ENCODE measurements at regions not wholly inside any gene's neighbourhood (a gene's known extent, or its start where the extent isn't known, plus 50 kb on each side); places are given as distances from the start of the nearest gene placed in this dataset.

DNA sequence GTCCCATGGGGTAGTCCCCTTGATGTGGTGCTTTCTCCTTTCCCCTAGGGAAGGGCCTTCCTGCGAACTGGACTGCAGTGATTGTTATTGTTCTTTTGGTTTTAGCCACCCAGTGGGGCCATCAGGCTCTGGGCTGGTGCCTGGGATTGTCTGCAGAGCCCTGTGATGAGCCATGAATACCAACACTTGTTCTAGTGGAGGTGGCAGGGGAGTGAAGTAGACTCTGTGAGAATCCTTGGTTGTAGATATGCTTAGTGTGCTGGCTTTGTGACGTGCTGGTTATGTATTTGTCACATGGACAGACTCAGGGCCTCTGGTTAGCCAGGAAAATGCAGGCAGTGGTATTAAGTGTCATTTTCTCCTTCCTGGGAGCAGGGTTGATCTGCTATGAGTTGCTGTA is 51.8 kb upstream of the NDUFB4 start:
- Histone ChIP-seq H3K4me3 (ENCODE audit: low read length) (no peak overlapping the region), H3K36me3 (ENCODE audit: insufficient read depth, low read depth, low read length) (no peaks in the 10 kb centered on the region)

GRCh38 chr3:120536642-120537041 is 59.5 kb upstream of the NDUFB4 start:
- no peak overlapping the region for H3K9ac ChIP-seq (ENCODE audit: low read depth, low read length)
- no peaks in the 10 kb centered on the region for H3K4me1 ChIP-seq (ENCODE audit: insufficient read depth, low read length)

More for the DNA sequence above, 51.8 kb upstream of the NDUFB4 start:
- no peak overlapping the region for H3K27ac ChIP-seq (ENCODE audit: low read length)
- peaks cover 3% of the 10 kb centered on the region for H3K9me3 ChIP-seq (ENCODE audit: insufficient read depth, low read depth, low read length)
- H3K9ac ChIP-seq (ENCODE audit: low read depth, low read length) = no peak overlapping the region
- no peaks in the 10 kb centered on the region for H3K27me3 ChIP-seq (ENCODE audit: insufficient read depth, low read length)
- no peaks in the 10 kb centered on the region for H3K4me1 ChIP-seq (ENCODE audit: insufficient read depth, low read length)

DNA sequence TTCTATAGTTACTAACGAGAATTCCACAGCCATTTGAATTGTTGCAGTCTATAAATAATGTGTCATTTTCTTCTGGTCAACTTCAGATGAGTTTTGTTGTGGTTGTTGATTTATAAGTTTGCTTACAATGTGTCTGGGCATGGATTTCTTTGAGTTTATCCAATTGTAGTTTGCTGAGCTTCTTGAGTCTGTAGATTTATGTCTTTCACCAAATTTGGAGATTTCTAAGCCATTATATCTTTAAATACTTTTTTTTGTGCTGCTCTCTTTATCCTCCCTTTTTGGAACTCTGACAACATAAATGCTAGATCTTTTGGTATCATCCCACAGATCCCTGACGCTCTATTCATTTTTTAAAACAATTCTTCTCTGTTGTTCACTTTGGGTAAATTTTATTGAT is 63.2 kb upstream of the NDUFB4 start:
- H3K9ac ChIP-seq (ENCODE audit: low read depth, low read length) = no peak overlapping the region
- no peak overlapping the region for H3K4me3 ChIP-seq (ENCODE audit: low read length)
- no peaks in the 10 kb centered on the region for H3K36me3 ChIP-seq (ENCODE audit: insufficient read depth, low read depth, low read length)
- H3K9me3 ChIP-seq (ENCODE audit: insufficient read depth, low read depth, low read length) = peaks cover 6% of the 10 kb centered on the region; the same call in 1 of the 2 replicates
- no peaks in the 10 kb centered on the region for H3K27me3 ChIP-seq (ENCODE audit: insufficient read depth, low read length)
- H3K4me1 ChIP-seq (ENCODE audit: insufficient read depth, low read length) = no peaks in the 10 kb centered on the region
- H3K27ac ChIP-seq (ENCODE audit: low read length) = no peak overlapping the region

More at GRCh38 chr3:120536642-120537041, 59.5 kb upstream of the NDUFB4 start:
- Histone ChIP-seq H3K36me3 (ENCODE audit: insufficient read depth, low read depth, low read length) (no peaks in the 10 kb centered on the region), H3K27ac (ENCODE audit: low read length) (no peak overlapping the region), H3K27me3 (ENCODE audit: insufficient read depth, low read length) (no peaks in the 10 kb centered on the region), H3K4me3 (ENCODE audit: low read length) (no peak overlapping the region), H3K9me3 (ENCODE audit: insufficient read depth, low read depth, low read length) (peaks cover 14% of the 10 kb centered on the region)

- H3K36me3 ChIP-seq (ENCODE audit: insufficient read depth, low read depth, low read length) = no peaks in the 10 kb centered on the region
- H3K9ac ChIP-seq (ENCODE audit: low read depth, low read length) = no peak overlapping the region
- H3K27ac ChIP-seq (ENCODE audit: low read length) = no peak overlapping the region
- H3K4me1 ChIP-seq (ENCODE audit: insufficient read depth, low read length) = no peaks in the 10 kb centered on the region
- no peak overlapping the region for H3K4me3 ChIP-seq (ENCODE audit: low read length)
- H3K27me3 ChIP-seq (ENCODE audit: insufficient read depth, low read length) = no peaks in the 10 kb centered on the region
- no peaks in the 10 kb centered on the region for H3K9me3 ChIP-seq (ENCODE audit: insufficient read depth, low read depth, low read length)
These were observed 68.0 kb upstream of the NDUFB4 start for GRCh38 chr3:120528163-120528562.

GRCh38 chr3:120526011-120526870 is 69.9 kb upstream of the NDUFB4 start:
- Histone ChIP-seq H3K9ac (ENCODE audit: low read depth, low read length) (no peak overlapping the region), H3K27ac (ENCODE audit: low read length) (no peak overlapping the region), H3K4me1 (ENCODE audit: insufficient read depth, low read length) (no peaks in the 10 kb centered on the region), H3K9me3 (ENCODE audit: insufficient read depth, low read depth, low read length) (no peaks in the 10 kb centered on the region), H3K27me3 (ENCODE audit: insufficient read depth, low read length) (no peaks in the 10 kb centered on the region), H3K36me3 (ENCODE audit: insufficient read depth, low read depth, low read length) (no peaks in the 10 kb centered on the region), H3K4me3 (ENCODE audit: low read length) (no peak overlapping the region)

DNA sequence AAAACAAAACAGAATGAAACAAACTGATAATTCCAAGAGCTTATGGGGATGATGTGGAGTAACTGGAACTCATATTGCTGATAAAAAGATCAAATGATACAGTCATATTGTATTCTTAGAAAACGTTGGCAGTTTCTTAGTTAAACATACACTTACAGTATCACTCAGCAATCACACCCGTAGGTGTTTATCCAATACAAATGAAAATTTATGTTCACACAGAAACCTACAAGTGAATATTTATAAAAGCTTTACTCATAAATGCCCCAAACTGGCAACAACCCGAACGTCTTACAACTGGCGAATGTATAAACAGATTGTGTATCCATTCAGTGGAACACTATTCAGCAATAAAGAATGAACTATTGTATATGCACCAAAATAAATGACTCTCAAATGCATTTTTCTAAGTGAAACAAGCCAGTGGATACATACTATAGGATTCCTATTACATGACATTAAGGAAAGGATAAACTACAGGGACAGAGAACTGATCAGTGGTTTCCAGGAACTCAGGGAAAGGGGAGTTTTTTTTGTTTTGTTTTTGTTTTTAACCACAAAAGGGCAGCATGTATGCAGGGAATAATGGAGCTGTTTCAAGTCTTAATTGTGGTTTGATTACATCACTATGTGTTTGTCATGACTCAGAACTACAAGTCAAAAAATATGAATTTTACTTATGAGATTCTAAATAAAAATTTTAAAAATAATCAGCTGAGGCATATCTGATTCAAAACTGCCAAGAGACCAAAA is 71.8 kb upstream of the NDUFB4 start:
- Histone ChIP-seq H3K4me1 (ENCODE audit: insufficient read depth, low read length) (no peaks in the 10 kb centered on the region), H3K9ac (ENCODE audit: low read depth, low read length) (no peak overlapping the region), H3K4me3 (ENCODE audit: low read length) (no peak overlapping the region), H3K27me3 (ENCODE audit: insufficient read depth, low read length) (no peaks in the 10 kb centered on the region), H3K36me3 (ENCODE audit: insufficient read depth, low read depth, low read length) (no peaks in the 10 kb centered on the region), H3K27ac (ENCODE audit: low read length) (no peak overlapping the region), H3K9me3 (ENCODE audit: insufficient read depth, low read depth, low read length) (no peaks in the 10 kb centered on the region)

DNA sequence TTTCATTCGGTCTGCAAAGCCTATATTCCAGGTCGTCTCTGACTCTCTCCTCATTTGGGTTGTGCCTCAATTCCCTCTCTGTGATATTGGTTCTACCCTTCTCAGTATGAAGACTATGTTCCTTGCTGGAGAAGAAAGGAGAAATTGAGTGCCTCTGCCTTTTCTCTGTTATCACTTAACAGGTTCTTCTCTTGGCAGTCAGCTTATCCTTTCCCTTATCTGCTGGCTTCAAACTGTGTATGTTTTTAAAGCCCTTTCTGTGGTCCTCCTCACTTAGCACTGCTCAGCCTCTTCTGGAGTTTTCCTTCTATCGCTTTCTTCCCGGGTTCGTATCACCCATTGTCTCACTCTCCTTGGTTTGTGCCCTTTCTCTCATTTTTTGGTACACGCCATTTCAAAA is 65.3 kb upstream of the FSTL1 start:
- Histone ChIP-seq H3K36me3 (ENCODE audit: insufficient read depth, low read depth, low read length) (no peaks in the 10 kb centered on the region), H3K27ac (ENCODE audit: low read length) (no peak overlapping the region), H3K9ac (ENCODE audit: low read depth, low read length) (no peak overlapping the region), H3K4me1 (ENCODE audit: insufficient read depth, low read length) (no peaks in the 10 kb centered on the region), H3K27me3 (ENCODE audit: insufficient read depth, low read length) (no peaks in the 10 kb centered on the region; the same call in 1 of the 2 replicates), H3K9me3 (ENCODE audit: insufficient read depth, low read depth, low read length) (no peaks in the 10 kb centered on the region), H3K4me3 (ENCODE audit: low read length) (no peak overlapping the region)

- H3K9ac ChIP-seq (ENCODE audit: low read depth, low read length) = no peak overlapping the region
- H3K27me3 ChIP-seq (ENCODE audit: insufficient read depth, low read length) = no peaks in the 10 kb centered on the region
- peaks cover 21% of the 10 kb centered on the region for H3K9me3 ChIP-seq (ENCODE audit: insufficient read depth, low read depth, low read length)
- H3K4me3 ChIP-seq (ENCODE audit: low read length) = no peak overlapping the region
- no peaks in the 10 kb centered on the region for H3K36me3 ChIP-seq (ENCODE audit: insufficient read depth, low read depth, low read length)
- H3K27ac ChIP-seq (ENCODE audit: low read length) = no peak overlapping the region
- no peaks in the 10 kb centered on the region for H3K4me1 ChIP-seq (ENCODE audit: insufficient read depth, low read length)
These were observed 61.9 kb upstream of the FSTL1 start for GRCh38 chr3:120512655-120513054.

DNA sequence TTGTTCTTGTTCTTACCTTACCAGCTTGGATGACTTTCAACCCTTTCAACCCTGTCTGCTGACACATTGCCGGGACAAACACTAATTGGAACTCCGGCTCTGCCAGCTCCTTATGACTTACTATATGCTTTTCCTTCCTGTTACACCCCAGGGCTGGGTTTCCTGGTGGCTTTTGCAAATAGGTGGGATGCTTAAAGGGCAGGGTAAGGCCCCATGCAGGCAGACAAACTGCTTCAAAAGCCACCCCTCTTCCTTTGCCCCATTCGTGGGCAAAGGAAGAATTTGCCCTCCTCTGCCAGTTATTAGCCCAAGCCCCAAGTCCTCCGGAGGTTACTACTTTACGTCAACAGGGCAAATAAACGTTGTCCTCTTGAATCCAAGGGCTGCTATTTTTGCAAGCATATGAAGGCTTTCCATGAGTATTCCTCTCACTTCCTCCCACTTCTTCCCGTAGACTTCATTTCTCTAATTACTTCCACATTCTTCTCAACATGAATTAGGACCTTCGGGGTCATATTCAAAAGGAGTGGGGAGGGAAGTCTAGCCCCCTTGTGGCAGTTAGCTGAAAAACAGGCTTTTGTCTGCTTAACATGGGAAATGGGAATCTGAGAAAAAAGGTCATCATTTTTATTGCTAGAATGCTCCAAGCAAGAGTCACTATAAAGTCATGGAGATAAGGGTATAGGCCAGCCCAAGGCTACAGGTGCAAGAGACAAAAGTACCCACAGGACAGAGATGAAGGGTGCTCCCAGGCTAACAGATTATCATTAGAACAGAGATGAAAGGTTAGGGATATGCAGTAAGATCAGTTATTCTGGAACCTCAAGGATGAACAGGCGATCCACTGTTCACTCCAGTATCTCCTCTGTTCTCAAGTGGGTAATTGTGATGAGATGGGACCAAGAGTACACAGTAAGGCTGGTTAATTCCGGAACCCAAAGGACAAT is 56.3 kb upstream of the FSTL1 start:
- Histone ChIP-seq H3K9me3 (ENCODE audit: insufficient read depth, low read depth, low read length) (peaks cover 21% of the 10 kb centered on the region), H3K27ac (ENCODE audit: low read length) (no peak overlapping the region), H3K4me1 (ENCODE audit: insufficient read depth, low read length) (peaks cover 16% of the 10 kb centered on the region), H3K27me3 (ENCODE audit: insufficient read depth, low read length) (no peaks in the 10 kb centered on the region), H3K4me3 (ENCODE audit: low read length) (no peak overlapping the region), H3K9ac (ENCODE audit: low read depth, low read length) (no peak overlapping the region), H3K36me3 (ENCODE audit: insufficient read depth, low read depth, low read length) (no peaks in the 10 kb centered on the region)

DNA sequence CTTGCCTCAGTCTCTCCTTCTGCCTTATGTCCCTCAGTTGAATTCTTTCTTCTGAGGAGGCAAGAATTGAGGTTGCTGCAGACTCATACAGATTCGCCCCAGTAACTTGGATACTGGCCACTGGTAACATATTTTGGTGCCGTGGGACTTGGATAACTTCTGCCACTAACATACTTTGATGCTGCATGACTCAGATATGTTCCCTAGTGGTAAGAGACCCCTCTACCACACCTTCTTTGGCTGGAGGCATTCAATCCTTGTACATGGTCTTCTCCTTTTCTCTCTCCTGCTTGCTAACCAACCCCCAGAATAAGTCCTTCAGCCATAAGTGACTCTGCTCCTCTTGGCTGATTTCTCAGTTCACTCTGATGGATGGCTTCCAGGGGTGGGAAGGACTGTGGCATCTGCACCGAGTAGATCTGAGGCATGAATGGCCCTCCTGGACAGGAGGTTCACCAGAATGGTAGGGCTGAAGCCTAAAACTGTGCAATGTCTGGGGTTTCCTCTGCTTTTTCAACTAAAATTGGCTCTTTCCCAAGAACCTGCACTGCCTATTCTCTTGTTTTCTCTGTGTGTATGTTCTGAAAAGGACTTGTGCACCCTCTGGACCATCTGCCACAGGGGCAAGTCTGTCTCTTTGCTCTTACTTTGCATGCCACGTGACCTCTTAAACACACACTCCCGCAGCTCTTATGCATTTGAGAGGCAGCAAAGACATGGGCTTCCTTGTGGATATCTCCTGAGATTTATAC is 55.5 kb upstream of the FSTL1 start:
- no peak overlapping the region for H3K4me3 ChIP-seq (ENCODE audit: low read length)
- no peak overlapping the region for H3K27ac ChIP-seq (ENCODE audit: low read length)
- no peak overlapping the region for H3K9ac ChIP-seq (ENCODE audit: low read depth, low read length)
- no peaks in the 10 kb centered on the region for H3K27me3 ChIP-seq (ENCODE audit: insufficient read depth, low read length)
- peaks cover 21% of the 10 kb centered on the region for H3K9me3 ChIP-seq (ENCODE audit: insufficient read depth, low read depth, low read length)
- no peaks in the 10 kb centered on the region for H3K36me3 ChIP-seq (ENCODE audit: insufficient read depth, low read depth, low read length)
- H3K4me1 ChIP-seq (ENCODE audit: insufficient read depth, low read length) = peaks cover 16% of the 10 kb centered on the region

Measured in iPS-20b (cell line).